ENCODE measurements at regions not wholly inside any gene's neighbourhood (a gene's known extent, or its start where the extent isn't known, plus 50 kb on each side); places are given as distances from the start of the nearest gene placed in this dataset.

DNA sequence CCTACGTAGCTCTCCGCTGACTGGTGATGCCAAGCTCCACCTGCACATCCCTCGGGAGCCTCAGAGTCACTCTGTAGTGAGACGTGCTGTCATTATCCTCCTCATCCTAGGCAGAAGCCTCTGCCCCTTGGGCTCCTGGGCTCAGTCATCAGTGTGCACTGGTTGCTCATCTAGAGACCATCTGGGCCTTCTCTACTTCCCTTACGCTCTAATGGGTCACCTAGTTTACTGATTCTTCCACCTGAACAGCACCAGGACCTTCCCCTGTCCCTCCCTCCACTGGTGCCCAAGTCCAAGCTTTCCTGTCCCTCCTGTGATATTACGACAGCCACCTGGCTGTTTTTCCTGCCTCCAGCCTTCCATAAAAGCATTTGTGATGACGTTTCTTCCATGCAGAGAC is 136.1 kb upstream of the ERRFI1 start:
- TF ChIP-seq, protein P1, sequence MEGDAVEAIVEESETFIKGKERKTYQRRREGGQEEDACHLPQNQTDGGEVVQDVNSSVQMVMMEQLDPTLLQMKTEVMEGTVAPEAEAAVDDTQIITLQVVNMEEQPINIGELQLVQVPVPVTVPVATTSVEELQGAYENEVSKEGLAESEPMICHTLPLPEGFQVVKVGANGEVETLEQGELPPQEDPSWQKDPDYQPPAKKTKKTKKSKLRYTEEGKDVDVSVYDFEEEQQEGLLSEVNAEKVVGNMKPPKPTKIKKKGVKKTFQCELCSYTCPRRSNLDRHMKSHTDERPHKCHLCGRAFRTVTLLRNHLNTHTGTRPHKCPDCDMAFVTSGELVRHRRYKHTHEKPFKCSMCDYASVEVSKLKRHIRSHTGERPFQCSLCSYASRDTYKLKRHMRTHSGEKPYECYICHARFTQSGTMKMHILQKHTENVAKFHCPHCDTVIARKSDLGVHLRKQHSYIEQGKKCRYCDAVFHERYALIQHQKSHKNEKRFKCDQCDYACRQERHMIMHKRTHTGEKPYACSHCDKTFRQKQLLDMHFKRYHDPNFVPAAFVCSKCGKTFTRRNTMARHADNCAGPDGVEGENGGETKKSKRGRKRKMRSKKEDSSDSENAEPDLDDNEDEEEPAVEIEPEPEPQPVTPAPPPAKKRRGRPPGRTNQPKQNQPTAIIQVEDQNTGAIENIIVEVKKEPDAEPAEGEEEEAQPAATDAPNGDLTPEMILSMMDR (IDR thresholded peaks at IDR 0.05): no peak
- TF ChIP-seq POLR2A (IDR thresholded peaks at IDR 0.05): no peak
- TF ChIP-seq POLR2AphosphoS5 (IDR thresholded peaks at IDR 0.05): no peak

All from prostate gland (tissue), 2 donors.